ENCODE measurements at regions not wholly inside any gene's neighbourhood (a gene's known extent, or its start where the extent isn't known, plus 50 kb on each side); places are given as distances from the start of the nearest gene placed in this dataset.

GRCh38 chr2:209076151-209076550 is 347.7 kb upstream of the MAP2 start:
- no peaks in the 10 kb centered on the region for H3K4me1 ChIP-seq (ENCODE audit: control insufficient read depth, insufficient read depth, low read length)
- no peak overlapping the region for H3K9ac ChIP-seq (ENCODE audit: low read length)
- H3K4me3 ChIP-seq (ENCODE audit: low read length) = no peak overlapping the region
- H3K27ac ChIP-seq (ENCODE audit: low read depth, low read length) = no peak overlapping the region
- no peaks in the 10 kb centered on the region for H3K27me3 ChIP-seq (ENCODE audit: control insufficient read depth, insufficient read depth, low read length)
- no peaks in the 10 kb centered on the region for H3K36me3 ChIP-seq (ENCODE audit: control insufficient read depth, insufficient read depth, low read length)

- no peak overlapping the region for H3K9ac ChIP-seq (ENCODE audit: low read length)
- no peaks in the 10 kb centered on the region for H3K36me3 ChIP-seq (ENCODE audit: control insufficient read depth, insufficient read depth, low read length)
- H3K4me1 ChIP-seq (ENCODE audit: control insufficient read depth, insufficient read depth, low read length) = no peaks in the 10 kb centered on the region
- H3K27me3 ChIP-seq (ENCODE audit: control insufficient read depth, insufficient read depth, low read length) = no peaks in the 10 kb centered on the region
- no peak overlapping the region for H3K4me3 ChIP-seq (ENCODE audit: low read length)
- H3K27ac ChIP-seq (ENCODE audit: low read depth, low read length) = no peak overlapping the region
Observed at GRCh38 chr2:209086761-209087160, 337.1 kb upstream of the MAP2 start.

GRCh38 chr2:209091056-209091455 is 332.8 kb upstream of the MAP2 start:
- H3K4me1 ChIP-seq (ENCODE audit: control insufficient read depth, insufficient read depth, low read length) = no peaks in the 10 kb centered on the region
- H3K9ac ChIP-seq (ENCODE audit: low read length) = no peak overlapping the region
- H3K4me3 ChIP-seq (ENCODE audit: low read length) = no peak overlapping the region
- H3K27me3 ChIP-seq (ENCODE audit: control insufficient read depth, insufficient read depth, low read length) = no peaks in the 10 kb centered on the region
- H3K27ac ChIP-seq (ENCODE audit: low read depth, low read length) = no peak overlapping the region
- H3K36me3 ChIP-seq (ENCODE audit: control insufficient read depth, insufficient read depth, low read length) = no peaks in the 10 kb centered on the region

GRCh38 chr2:209094221-209094620 is 329.6 kb upstream of the MAP2 start:
- Histone ChIP-seq H3K4me1 (ENCODE audit: control insufficient read depth, insufficient read depth, low read length) (no peaks in the 10 kb centered on the region), H3K36me3 (ENCODE audit: control insufficient read depth, insufficient read depth, low read length) (no peaks in the 10 kb centered on the region), H3K4me3 (ENCODE audit: low read length) (no peak overlapping the region), H3K27ac (ENCODE audit: low read depth, low read length) (no peak overlapping the region), H3K9ac (ENCODE audit: low read length) (no peak overlapping the region), H3K27me3 (ENCODE audit: control insufficient read depth, insufficient read depth, low read length) (no peaks in the 10 kb centered on the region)

- Histone ChIP-seq H3K27ac (ENCODE audit: low read depth, low read length) (no peak overlapping the region), H3K4me1 (ENCODE audit: control insufficient read depth, insufficient read depth, low read length) (no peaks in the 10 kb centered on the region), H3K36me3 (ENCODE audit: control insufficient read depth, insufficient read depth, low read length) (no peaks in the 10 kb centered on the region), H3K9ac (ENCODE audit: low read length) (no peak overlapping the region), H3K4me3 (ENCODE audit: low read length) (no peak overlapping the region), H3K27me3 (ENCODE audit: control insufficient read depth, insufficient read depth, low read length) (no peaks in the 10 kb centered on the region)
Observed at GRCh38 chr2:209095432-209095831, 328.4 kb upstream of the MAP2 start.

- Histone ChIP-seq H3K9ac (ENCODE audit: low read length) (no peak overlapping the region), H3K36me3 (ENCODE audit: control insufficient read depth, insufficient read depth, low read length) (no peaks in the 10 kb centered on the region), H3K27ac (ENCODE audit: low read depth, low read length) (no peak overlapping the region), H3K4me3 (ENCODE audit: low read length) (no peak overlapping the region), H3K27me3 (ENCODE audit: control insufficient read depth, insufficient read depth, low read length) (no peaks in the 10 kb centered on the region), H3K4me1 (ENCODE audit: control insufficient read depth, insufficient read depth, low read length) (no peaks in the 10 kb centered on the region)
Observed at GRCh38 chr2:209097168-209097567, 326.7 kb upstream of the MAP2 start.

- H3K27me3 ChIP-seq (ENCODE audit: control insufficient read depth, insufficient read depth, low read length) = no peaks in the 10 kb centered on the region
- H3K9ac ChIP-seq (ENCODE audit: low read length) = no peak overlapping the region
- no peaks in the 10 kb centered on the region for H3K4me1 ChIP-seq (ENCODE audit: control insufficient read depth, insufficient read depth, low read length)
- H3K27ac ChIP-seq (ENCODE audit: low read depth, low read length) = no peak overlapping the region
- H3K4me3 ChIP-seq (ENCODE audit: low read length) = no peak overlapping the region
- no peaks in the 10 kb centered on the region for H3K36me3 ChIP-seq (ENCODE audit: control insufficient read depth, insufficient read depth, low read length)
Observed at GRCh38 chr2:209102319-209102718, 321.5 kb upstream of the MAP2 start.

GRCh38 chr2:209113026-209113425 is 310.8 kb upstream of the MAP2 start:
- H3K36me3 ChIP-seq (ENCODE audit: control insufficient read depth, insufficient read depth, low read length) = no peaks in the 10 kb centered on the region
- no peak overlapping the region for H3K4me3 ChIP-seq (ENCODE audit: low read length)
- no peak overlapping the region for H3K27ac ChIP-seq (ENCODE audit: low read depth, low read length)
- no peaks in the 10 kb centered on the region for H3K4me1 ChIP-seq (ENCODE audit: control insufficient read depth, insufficient read depth, low read length)
- no peak overlapping the region for H3K9ac ChIP-seq (ENCODE audit: low read length)
- no peaks in the 10 kb centered on the region for H3K27me3 ChIP-seq (ENCODE audit: control insufficient read depth, insufficient read depth, low read length)

GRCh38 chr2:209114588-209115240 is 309.1 kb upstream of the MAP2 start:
- H3K4me1 ChIP-seq (ENCODE audit: control insufficient read depth, insufficient read depth, low read length) = no peaks in the 10 kb centered on the region
- H3K27me3 ChIP-seq (ENCODE audit: control insufficient read depth, insufficient read depth, low read length) = no peaks in the 10 kb centered on the region

GRCh38 chr2:209121691-209122090 is 302.2 kb upstream of the MAP2 start:
- H3K27ac ChIP-seq (ENCODE audit: low read depth, low read length) = no peak overlapping the region
- no peak overlapping the region for H3K9ac ChIP-seq (ENCODE audit: low read length)
- H3K36me3 ChIP-seq (ENCODE audit: control insufficient read depth, insufficient read depth, low read length) = no peaks in the 10 kb centered on the region
- no peak overlapping the region for H3K4me3 ChIP-seq (ENCODE audit: low read length)
- no peaks in the 10 kb centered on the region for H3K4me1 ChIP-seq (ENCODE audit: control insufficient read depth, insufficient read depth, low read length)
- H3K27me3 ChIP-seq (ENCODE audit: control insufficient read depth, insufficient read depth, low read length) = no peaks in the 10 kb centered on the region

More at GRCh38 chr2:209114588-209115240, 309.1 kb upstream of the MAP2 start:
- Histone ChIP-seq H3K27ac (ENCODE audit: low read depth, low read length) (no peak overlapping the region), H3K4me3 (ENCODE audit: low read length) (no peak overlapping the region), H3K9ac (ENCODE audit: low read length) (no peak overlapping the region), H3K36me3 (ENCODE audit: control insufficient read depth, insufficient read depth, low read length) (no peaks in the 10 kb centered on the region)

GRCh38 chr2:209125291-209125690 is 298.6 kb upstream of the MAP2 start:
- no peak overlapping the region for H3K9ac ChIP-seq (ENCODE audit: low read length)
- H3K27me3 ChIP-seq (ENCODE audit: control insufficient read depth, insufficient read depth, low read length) = no peaks in the 10 kb centered on the region
- H3K4me1 ChIP-seq (ENCODE audit: control insufficient read depth, insufficient read depth, low read length) = no peaks in the 10 kb centered on the region
- H3K36me3 ChIP-seq (ENCODE audit: control insufficient read depth, insufficient read depth, low read length) = no peaks in the 10 kb centered on the region
- no peak overlapping the region for H3K27ac ChIP-seq (ENCODE audit: low read depth, low read length)
- H3K4me3 ChIP-seq (ENCODE audit: low read length) = no peak overlapping the region

- Histone ChIP-seq H3K9ac (ENCODE audit: low read length) (no peak overlapping the region), H3K4me3 (ENCODE audit: low read length) (no peak overlapping the region), H3K27ac (ENCODE audit: low read depth, low read length) (no peak overlapping the region), H3K27me3 (ENCODE audit: control insufficient read depth, insufficient read depth, low read length) (no peaks in the 10 kb centered on the region), H3K36me3 (ENCODE audit: control insufficient read depth, insufficient read depth, low read length) (no peaks in the 10 kb centered on the region), H3K4me1 (ENCODE audit: control insufficient read depth, insufficient read depth, low read length) (no peaks in the 10 kb centered on the region)
Observed at GRCh38 chr2:209138079-209138478, 285.8 kb upstream of the MAP2 start.

GRCh38 chr2:209141142-209141541 is 282.7 kb upstream of the MAP2 start:
- Histone ChIP-seq H3K36me3 (ENCODE audit: control insufficient read depth, insufficient read depth, low read length) (no peaks in the 10 kb centered on the region), H3K27me3 (ENCODE audit: control insufficient read depth, insufficient read depth, low read length) (no peaks in the 10 kb centered on the region), H3K4me1 (ENCODE audit: control insufficient read depth, insufficient read depth, low read length) (no peaks in the 10 kb centered on the region), H3K27ac (ENCODE audit: low read depth, low read length) (no peak overlapping the region), H3K9ac (ENCODE audit: low read length) (no peak overlapping the region), H3K4me3 (ENCODE audit: low read length) (no peak overlapping the region)

All from rectal smooth muscle tissue (tissue), 1 donor.